NB4 (cell line): ENCODE measurements at regions not wholly inside any gene's neighbourhood (a gene's known extent, or its start where the extent isn't known, plus 50 kb on each side); places are given as distances from the start of the nearest gene placed in this dataset.

Experiments
- DNase-seq: peaks from one replicate; pipeline ENCODE4 v3.0.0; 2010; ENCODE audit warnings: low read depth
- H3K4me3 ChIP-seq: one replicate; pipeline ENCODE4 v1.5.1; 2011; ENCODE audit warnings: mild to moderate bottlenecking, low read depth, low read length, moderate library complexity
- MYC ChIP-seq: IDR thresholded peaks from 2 replicates; pipeline ENCODE4 v1.6.1; 2011; ENCODE audit warnings: low read depth, low read length
- POLR2A ChIP-seq: IDR thresholded peaks from 2 replicates; pipeline ENCODE4 v1.6.1; 2011; ENCODE audit warnings: mild to moderate bottlenecking; ENCODE audit not compliant: insufficient read length; ENCODE audit errors: extremely low read depth
- TF ChIP-seq, protein P1 (sequence below): IDR thresholded peaks from one replicate; pipeline ENCODE4 v1.5.1; 2012; ENCODE audit warnings: low read depth, low read length
- TF ChIP-seq, protein P2 (sequence below): IDR thresholded peaks from 2 replicates; pipeline ENCODE4 v1.6.1; 2011; ENCODE audit warnings: low read depth, low read length

DNA sequence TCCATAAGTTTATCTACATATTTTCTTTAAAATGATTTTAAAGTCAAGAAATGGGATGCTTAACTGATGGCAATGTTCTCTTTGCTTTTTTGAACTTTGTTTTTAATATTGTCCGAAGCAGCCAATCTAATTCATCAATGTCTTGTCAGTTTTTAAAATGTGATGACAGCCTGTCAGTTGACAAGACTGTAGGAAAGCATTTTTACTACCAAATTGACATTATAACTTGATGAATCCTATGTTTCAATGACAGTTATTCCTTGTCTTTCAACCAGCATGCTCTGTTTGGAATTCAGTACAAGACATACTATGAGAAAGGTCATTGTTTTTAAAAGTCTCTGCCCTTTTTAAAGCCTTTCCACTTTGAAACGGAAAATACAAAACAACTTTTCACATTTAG, 1073.2 kb downstream of the TMTC2 start:
- H3K4me3 ChIP-seq, result no peak overlapping the region
- DNase-seq, result no peak
- TF ChIP-seq, protein P1, sequence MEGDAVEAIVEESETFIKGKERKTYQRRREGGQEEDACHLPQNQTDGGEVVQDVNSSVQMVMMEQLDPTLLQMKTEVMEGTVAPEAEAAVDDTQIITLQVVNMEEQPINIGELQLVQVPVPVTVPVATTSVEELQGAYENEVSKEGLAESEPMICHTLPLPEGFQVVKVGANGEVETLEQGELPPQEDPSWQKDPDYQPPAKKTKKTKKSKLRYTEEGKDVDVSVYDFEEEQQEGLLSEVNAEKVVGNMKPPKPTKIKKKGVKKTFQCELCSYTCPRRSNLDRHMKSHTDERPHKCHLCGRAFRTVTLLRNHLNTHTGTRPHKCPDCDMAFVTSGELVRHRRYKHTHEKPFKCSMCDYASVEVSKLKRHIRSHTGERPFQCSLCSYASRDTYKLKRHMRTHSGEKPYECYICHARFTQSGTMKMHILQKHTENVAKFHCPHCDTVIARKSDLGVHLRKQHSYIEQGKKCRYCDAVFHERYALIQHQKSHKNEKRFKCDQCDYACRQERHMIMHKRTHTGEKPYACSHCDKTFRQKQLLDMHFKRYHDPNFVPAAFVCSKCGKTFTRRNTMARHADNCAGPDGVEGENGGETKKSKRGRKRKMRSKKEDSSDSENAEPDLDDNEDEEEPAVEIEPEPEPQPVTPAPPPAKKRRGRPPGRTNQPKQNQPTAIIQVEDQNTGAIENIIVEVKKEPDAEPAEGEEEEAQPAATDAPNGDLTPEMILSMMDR, result no peak
- TF ChIP-seq MYC (no peak), POLR2A (no peak)
- TF ChIP-seq, protein P2, sequence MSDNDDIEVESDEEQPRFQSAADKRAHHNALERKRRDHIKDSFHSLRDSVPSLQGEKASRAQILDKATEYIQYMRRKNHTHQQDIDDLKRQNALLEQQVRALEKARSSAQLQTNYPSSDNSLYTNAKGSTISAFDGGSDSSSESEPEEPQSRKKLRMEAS, result no peak

DNA sequence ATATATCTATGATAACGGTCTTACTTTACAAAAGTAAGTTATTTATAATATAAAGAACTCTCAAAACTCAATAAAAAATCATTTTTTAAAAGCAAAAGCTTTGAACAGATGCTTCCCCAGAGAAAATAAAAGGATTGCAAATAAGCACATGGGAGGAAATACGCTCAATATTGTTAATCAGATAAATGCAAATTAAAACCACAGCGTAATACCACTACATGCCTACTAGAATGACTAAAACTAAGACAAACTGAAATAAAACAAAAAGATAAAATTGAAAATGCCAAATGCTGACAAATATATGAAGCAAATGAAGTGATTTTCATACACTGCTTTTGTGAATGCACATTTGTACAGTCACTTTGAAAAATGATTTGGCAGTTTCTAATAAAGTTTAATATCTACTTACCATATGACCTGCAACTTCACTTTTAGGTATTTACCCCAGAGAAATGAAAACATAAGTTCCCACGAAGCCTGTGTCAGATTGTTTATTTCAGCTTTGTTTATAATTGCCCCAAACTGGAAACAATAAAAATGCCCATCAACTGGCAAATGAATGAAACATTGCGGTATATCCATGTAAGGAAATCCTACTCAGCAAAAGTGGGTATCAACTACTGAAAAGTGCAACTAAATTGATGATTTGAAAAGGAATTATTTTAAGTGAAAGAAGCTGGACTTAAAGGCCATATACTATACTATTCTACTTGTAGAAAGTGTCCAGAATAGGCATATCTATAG, 1072.4 kb downstream of the TMTC2 start:
- H3K4me3 ChIP-seq, result no peak overlapping the region
- no peak for DNase-seq
- TF ChIP-seq POLR2A (no peak), MYC (no peak)
- TF ChIP-seq, protein P2, result no peak
- TF ChIP-seq, protein P1, result no peak

DNA sequence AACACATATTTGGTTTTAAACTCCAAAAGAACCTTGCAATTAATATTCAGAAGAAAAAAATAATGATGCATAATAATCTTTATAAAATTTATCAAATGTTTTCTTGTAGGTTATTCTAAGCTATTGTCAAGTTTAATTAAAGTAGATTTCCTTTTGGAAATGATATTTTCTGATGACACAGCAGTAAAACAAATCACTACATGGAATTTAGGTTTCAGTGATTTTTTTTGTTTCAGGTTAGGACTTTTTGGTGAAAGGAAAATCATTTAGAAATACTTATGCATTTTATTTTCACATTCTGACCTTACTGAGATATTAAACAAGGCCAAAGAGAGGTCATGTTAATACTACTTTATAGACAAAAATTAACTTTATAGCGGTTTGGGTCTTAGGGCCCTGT, 1067.2 kb downstream of the TMTC2 start:
- H3K4me3 ChIP-seq, result no peak overlapping the region
- TF ChIP-seq MYC, result no peak
- TF ChIP-seq, protein P2, result no peak
- no peak for TF ChIP-seq POLR2A
- TF ChIP-seq, protein P1, result no peak
- no peak for DNase-seq

DNA sequence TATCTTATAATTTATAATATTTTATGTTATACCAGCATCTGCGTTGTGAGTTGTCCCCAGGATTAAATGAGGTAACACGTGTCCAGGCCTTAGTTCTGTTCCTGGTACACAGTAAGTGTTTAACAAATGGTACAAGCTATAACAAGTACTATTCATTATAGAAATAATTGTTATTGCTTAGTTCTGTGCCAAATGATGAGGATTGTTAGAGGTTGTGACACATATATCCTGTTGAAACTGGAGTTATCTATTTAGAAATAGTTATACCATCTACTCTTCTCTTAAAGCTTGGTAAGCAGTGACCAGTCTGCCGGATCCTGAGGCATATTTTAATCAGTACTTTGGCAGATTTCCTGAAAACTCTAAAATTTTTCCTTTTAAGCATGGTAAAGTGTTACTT, 1066.5 kb downstream of the TMTC2 start:
- TF ChIP-seq POLR2A, result no peak
- TF ChIP-seq, protein P1, result no peak
- TF ChIP-seq MYC, result no peak
- TF ChIP-seq, protein P2, result no peak
- DNase-seq, result no peak

DNA sequence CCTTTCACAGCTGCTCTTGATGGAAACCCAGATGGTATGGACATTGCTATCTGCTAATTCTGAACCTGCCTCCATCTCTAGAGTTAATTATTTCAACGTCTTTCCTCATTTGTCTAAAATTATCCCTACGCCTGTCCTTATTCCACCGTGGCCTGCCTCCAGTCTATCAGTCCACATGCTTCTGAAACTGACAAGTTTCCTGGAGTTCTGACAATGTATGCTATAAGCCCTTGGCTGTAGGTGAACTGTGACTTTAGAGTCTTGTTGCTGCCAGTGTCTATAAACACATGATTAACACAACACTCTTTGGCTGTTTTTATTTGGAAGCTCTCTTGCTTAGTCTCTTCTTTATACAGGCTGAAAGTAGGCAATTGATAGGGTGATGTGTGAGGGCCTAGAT, 1052.9 kb downstream of the TMTC2 start:
- H3K4me3 ChIP-seq, result no peak overlapping the region
- TF ChIP-seq, protein P1, result no peak
- TF ChIP-seq POLR2A, result no peak
- TF ChIP-seq, protein P2, result no peak
- no peak for TF ChIP-seq MYC
- DNase-seq, result no peak

More for the DNA sequence above, 1066.5 kb downstream of the TMTC2 start:
- no peak overlapping the region for H3K4me3 ChIP-seq
